ENCODE measurements at regions not wholly inside any gene's neighbourhood (a gene's known extent, or its start where the extent isn't known, plus 50 kb on each side); places are given as distances from the start of the nearest gene placed in this dataset.
"Not testable (repeated sequence)": the region's sequence is repeated elsewhere in the genome, so short reads cannot be mapped to it uniquely, and the experiment has no call there.

DNA sequence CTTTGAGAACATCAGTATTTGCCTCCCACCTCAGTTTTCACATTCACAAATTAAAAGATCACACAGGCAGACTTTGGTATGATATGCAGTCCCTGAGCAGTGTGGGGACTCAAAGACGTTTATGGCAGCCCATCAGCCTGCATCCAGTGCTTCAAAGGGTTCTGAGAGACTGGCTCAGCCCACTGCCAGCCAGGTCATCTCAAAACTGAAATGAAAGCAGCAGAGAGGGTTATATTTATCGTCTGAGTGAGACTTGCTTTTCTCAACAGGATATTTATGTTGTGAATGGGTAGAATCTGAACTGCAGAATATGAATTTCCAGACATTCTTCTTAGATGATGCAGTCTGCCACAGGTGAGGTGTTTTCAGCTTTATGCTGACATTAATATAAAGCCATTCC lies 159.8 kb downstream of the NRN1 start:
- H3K27me3 ChIP-seq (ENCODE audit: control insufficient read depth in 3 of 3, insufficient read depth in 3 of 3, low read length in 3 of 3), result peaks cover 12 to 24% (median 16%) of the 10 kb centered on the region in 3 donors
- no peak overlapping the region for H3K27ac ChIP-seq (ENCODE audit: low read depth, low read length)
- no peak overlapping the region for H3K9ac ChIP-seq (ENCODE audit: low read depth in 1 of 3, low read length in 3 of 3)
- no peak overlapping the region for H3K4me3 ChIP-seq (ENCODE audit: low read length in 3 of 3)
- H3K9me3 ChIP-seq (ENCODE audit: control insufficient read depth in 3 of 3, low read length in 3 of 3), result peaks cover 0 to 3% (median 2%) of the 10 kb centered on the region in 3 donors
- H3K4me1 ChIP-seq (ENCODE audit: control insufficient read depth in 3 of 3, insufficient read depth in 3 of 3, low read length in 3 of 3), result peaks cover 0 to 4% (median 2%) of the 10 kb centered on the region in 3 donors
- no peaks in the 10 kb centered on the region for H3K36me3 ChIP-seq (ENCODE audit: control insufficient read depth in 3 of 3, insufficient read depth in 3 of 3, low read length in 3 of 3)

- Histone ChIP-seq H3K4me3 (ENCODE audit: low read length in 3 of 3) (no peak overlapping the region), H3K4me1 (ENCODE audit: control insufficient read depth in 3 of 3, insufficient read depth in 3 of 3, low read length in 3 of 3) (no peaks in the 10 kb centered on the region), H3K9me3 (ENCODE audit: control insufficient read depth in 3 of 3, low read length in 3 of 3) (peaks cover 0 to 3% (median 2%) of the 10 kb centered on the region in 3 donors), H3K9ac (ENCODE audit: low read depth in 1 of 3, low read length in 3 of 3) (no peak overlapping the region), H3K27ac (ENCODE audit: low read depth, low read length) (no peak overlapping the region), H3K36me3 (ENCODE audit: control insufficient read depth in 3 of 3, insufficient read depth in 3 of 3, low read length in 3 of 3) (no peaks in the 10 kb centered on the region), H3K27me3 (ENCODE audit: control insufficient read depth in 3 of 3, insufficient read depth in 3 of 3, low read length in 3 of 3) (peaks cover 8 to 19% (median 10%) of the 10 kb centered on the region in 3 donors)
These were observed 160.4 kb downstream of the NRN1 start for GRCh38 chr6:5846335-5846734.

- no peaks in the 10 kb centered on the region for H3K27me3 ChIP-seq (ENCODE audit: control insufficient read depth in 3 of 3, insufficient read depth in 3 of 3, low read length in 3 of 3)
- no peak overlapping the region for H3K27ac ChIP-seq (ENCODE audit: low read depth, low read length)
- H3K9me3 ChIP-seq (ENCODE audit: control insufficient read depth in 3 of 3, low read length in 3 of 3), result peaks cover 0 to under 1% (median 0%) of the 10 kb centered on the region in 3 donors
- no peak overlapping the region for H3K4me3 ChIP-seq (ENCODE audit: low read length in 3 of 3)
- H3K4me1 ChIP-seq (ENCODE audit: control insufficient read depth in 3 of 3, insufficient read depth in 3 of 3, low read length in 3 of 3), result no peaks in the 10 kb centered on the region
- no peaks in the 10 kb centered on the region for H3K36me3 ChIP-seq (ENCODE audit: control insufficient read depth in 3 of 3, insufficient read depth in 3 of 3, low read length in 3 of 3)
- no peak overlapping the region for H3K9ac ChIP-seq (ENCODE audit: low read depth in 1 of 3, low read length in 3 of 3)
These were observed 163.6 kb downstream of the NRN1 start for GRCh38 chr6:5843078-5843477.

DNA sequence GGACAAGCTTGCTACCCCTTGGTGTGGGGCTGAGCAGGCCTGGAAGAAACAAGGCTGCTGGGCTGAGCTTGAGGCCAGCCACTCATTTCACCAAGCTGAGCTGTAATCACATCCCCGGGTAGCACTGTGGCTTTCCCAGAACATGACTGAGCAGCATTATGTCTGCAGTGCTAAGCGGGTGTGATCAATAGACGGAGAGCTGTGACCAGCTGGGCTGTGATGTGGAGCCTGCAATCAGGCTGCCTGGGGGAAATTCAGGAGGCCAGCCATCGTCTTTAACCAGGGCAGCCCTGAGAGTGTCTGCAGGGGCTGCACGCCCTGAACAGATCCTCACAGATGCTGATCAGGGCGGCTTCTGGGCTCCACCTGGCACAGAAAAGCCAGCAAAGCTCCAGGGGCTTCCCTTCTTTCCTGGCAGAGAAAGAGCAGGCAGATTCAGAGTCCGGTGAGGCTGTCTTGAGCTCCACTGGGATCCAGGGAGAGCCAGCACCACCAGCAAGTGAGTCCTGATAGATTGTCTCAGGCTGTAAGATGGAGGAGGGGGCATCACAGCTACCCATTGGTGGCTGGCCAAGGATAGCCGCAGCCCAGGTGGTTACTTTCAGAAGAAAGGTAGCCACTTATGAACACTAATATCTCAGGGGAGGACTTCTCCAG lies 165.9 kb downstream of the NRN1 start:
- H3K9ac ChIP-seq (ENCODE audit: low read depth in 1 of 3, low read length in 3 of 3), result no peak overlapping the region

GRCh38 chr6:5838656-5839396 lies 167.9 kb downstream of the NRN1 start:
- Histone ChIP-seq H3K36me3 (ENCODE audit: control insufficient read depth in 3 of 3, insufficient read depth in 3 of 3, low read length in 3 of 3) (no peaks in the 10 kb centered on the region), H3K27me3 (ENCODE audit: control insufficient read depth in 3 of 3, insufficient read depth in 3 of 3, low read length in 3 of 3) (no peaks in the 10 kb centered on the region), H3K4me1 (ENCODE audit: control insufficient read depth in 3 of 3, insufficient read depth in 3 of 3, low read length in 3 of 3) (peaks cover 0 to 4% (median 0%) of the 10 kb centered on the region in 3 donors), H3K9me3 (ENCODE audit: control insufficient read depth in 3 of 3, low read length in 3 of 3) (no peaks in the 10 kb centered on the region), H3K4me3 (ENCODE audit: low read length in 3 of 3) (no peak overlapping the region), H3K27ac (ENCODE audit: low read depth, low read length) (no peak overlapping the region), H3K9ac (ENCODE audit: low read depth in 1 of 3, low read length in 3 of 3) (no peak overlapping the region)

More for the DNA sequence above, 165.9 kb downstream of the NRN1 start:
- Histone ChIP-seq H3K4me3 (ENCODE audit: low read length in 3 of 3) (no peak overlapping the region), H3K27ac (ENCODE audit: low read depth, low read length) (no peak overlapping the region), H3K36me3 (ENCODE audit: control insufficient read depth in 3 of 3, insufficient read depth in 3 of 3, low read length in 3 of 3) (no peaks in the 10 kb centered on the region), H3K4me1 (ENCODE audit: control insufficient read depth in 3 of 3, insufficient read depth in 3 of 3, low read length in 3 of 3) (peaks cover 0 to 4% (median 0%) of the 10 kb centered on the region in 3 donors), H3K27me3 (ENCODE audit: control insufficient read depth in 3 of 3, insufficient read depth in 3 of 3, low read length in 3 of 3) (no peaks in the 10 kb centered on the region), H3K9me3 (ENCODE audit: control insufficient read depth in 3 of 3, low read length in 3 of 3) (no peaks in the 10 kb centered on the region)

GRCh38 chr6:5837323-5837722 lies 169.4 kb downstream of the NRN1 start:
- no peaks in the 10 kb centered on the region for H3K36me3 ChIP-seq (ENCODE audit: control insufficient read depth in 3 of 3, insufficient read depth in 3 of 3, low read length in 3 of 3)

DNA sequence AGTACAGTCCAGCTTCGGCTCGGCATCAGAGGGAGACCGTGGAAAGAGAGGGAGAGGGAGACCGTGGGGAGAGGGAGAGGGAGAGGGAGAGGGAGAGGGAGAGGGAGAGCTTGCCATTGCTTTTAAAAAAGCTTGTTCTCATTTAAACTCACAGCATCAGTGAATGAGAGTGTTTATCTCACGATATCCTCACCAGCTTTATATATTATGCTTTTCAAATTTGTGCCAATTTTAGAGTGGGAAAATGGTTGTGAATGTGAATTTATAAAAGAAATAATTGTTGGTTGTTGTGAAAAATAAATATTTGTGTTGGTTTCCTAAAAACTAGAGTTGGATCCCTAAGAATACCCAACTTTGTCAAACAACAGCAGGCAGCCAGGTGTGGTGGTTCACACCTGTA lies 170.1 kb downstream of the NRN1 start:
- H3K9me3 ChIP-seq (ENCODE audit: control insufficient read depth in 3 of 3, low read length in 3 of 3); H3K4me3 ChIP-seq (ENCODE audit: low read length in 3 of 3); H3K27ac ChIP-seq (ENCODE audit: low read depth, low read length); H3K36me3 ChIP-seq (ENCODE audit: control insufficient read depth in 3 of 3, insufficient read depth in 3 of 3, low read length in 3 of 3); H3K9ac ChIP-seq (ENCODE audit: low read depth in 1 of 3, low read length in 3 of 3); H3K27me3 ChIP-seq (ENCODE audit: control insufficient read depth in 3 of 3, insufficient read depth in 3 of 3, low read length in 3 of 3); H3K4me1 ChIP-seq (ENCODE audit: control insufficient read depth in 3 of 3, insufficient read depth in 3 of 3, low read length in 3 of 3): not testable (repeated sequence)

More at GRCh38 chr6:5837323-5837722, 169.4 kb downstream of the NRN1 start:
- no peaks in the 10 kb centered on the region for H3K27me3 ChIP-seq (ENCODE audit: control insufficient read depth in 3 of 3, insufficient read depth in 3 of 3, low read length in 3 of 3)
- no peaks in the 10 kb centered on the region for H3K9me3 ChIP-seq (ENCODE audit: control insufficient read depth in 3 of 3, low read length in 3 of 3)
- H3K4me1 ChIP-seq (ENCODE audit: control insufficient read depth in 3 of 3, insufficient read depth in 3 of 3, low read length in 3 of 3), result peaks cover 0 to 4% (median 0%) of the 10 kb centered on the region in 3 donors
- no peak overlapping the region for H3K27ac ChIP-seq (ENCODE audit: low read depth, low read length)
- H3K9ac ChIP-seq (ENCODE audit: low read depth in 1 of 3, low read length in 3 of 3), result no peak overlapping the region
- H3K4me3 ChIP-seq (ENCODE audit: low read length in 3 of 3), result no peak overlapping the region

DNA sequence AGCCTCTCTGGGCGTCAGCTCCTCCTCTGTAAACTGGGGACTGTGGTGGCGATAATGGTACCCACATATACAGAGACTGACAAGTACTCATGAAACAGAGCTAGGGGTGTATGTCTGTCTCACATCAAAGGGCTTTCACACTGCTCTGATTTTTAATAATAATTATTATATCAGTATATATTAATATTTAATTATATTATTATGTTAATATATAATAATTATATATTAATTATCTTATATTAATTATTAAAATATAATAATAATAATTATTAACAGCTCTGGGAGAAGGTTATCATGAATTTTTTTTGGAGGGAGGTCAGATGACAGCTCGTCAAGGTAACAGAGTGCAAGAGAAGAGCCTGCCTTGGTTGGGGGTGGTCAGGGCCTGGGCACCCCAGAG lies 173.6 kb downstream of the NRN1 start:
- no peak overlapping the region for H3K27ac ChIP-seq (ENCODE audit: low read depth, low read length)

DNA sequence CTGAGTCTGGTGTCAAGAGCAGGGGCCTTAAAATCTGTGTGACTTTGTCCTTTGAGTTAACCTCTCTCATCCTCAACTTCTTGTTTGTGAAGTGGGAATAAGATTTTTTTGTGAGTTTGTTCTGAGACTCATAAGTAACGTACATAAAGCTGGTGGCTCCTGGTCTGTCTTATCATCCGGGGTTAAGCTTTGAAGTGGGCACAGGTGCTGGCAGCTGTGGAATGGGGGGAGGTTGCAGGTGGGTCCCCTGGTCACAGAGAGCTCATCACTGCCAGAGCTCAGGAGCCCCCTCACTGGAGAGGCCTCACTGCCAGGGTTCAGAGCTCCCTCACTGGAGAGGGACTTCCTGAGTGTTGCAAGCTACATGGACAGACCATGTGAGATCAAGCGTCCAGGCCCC lies 174.1 kb downstream of the NRN1 start:
- Histone ChIP-seq H3K4me1 (ENCODE audit: control insufficient read depth in 3 of 3, insufficient read depth in 3 of 3, low read length in 3 of 3) (peaks cover 0 to 4% (median 0%) of the 10 kb centered on the region in 3 donors), H3K27me3 (ENCODE audit: control insufficient read depth in 3 of 3, insufficient read depth in 3 of 3, low read length in 3 of 3) (no peaks in the 10 kb centered on the region), H3K9me3 (ENCODE audit: control insufficient read depth in 3 of 3, low read length in 3 of 3) (no peaks in the 10 kb centered on the region), H3K36me3 (ENCODE audit: control insufficient read depth in 3 of 3, insufficient read depth in 3 of 3, low read length in 3 of 3) (no peaks in the 10 kb centered on the region), H3K4me3 (ENCODE audit: low read length in 3 of 3) (no peak overlapping the region), H3K9ac (ENCODE audit: low read depth in 1 of 3, low read length in 3 of 3) (no peak overlapping the region), H3K27ac (ENCODE audit: low read depth, low read length) (no peak overlapping the region)

More for the DNA sequence above, 173.6 kb downstream of the NRN1 start:
- Histone ChIP-seq H3K27me3 (ENCODE audit: control insufficient read depth in 3 of 3, insufficient read depth in 3 of 3, low read length in 3 of 3) (no peaks in the 10 kb centered on the region), H3K36me3 (ENCODE audit: control insufficient read depth in 3 of 3, insufficient read depth in 3 of 3, low read length in 3 of 3) (no peaks in the 10 kb centered on the region), H3K4me1 (ENCODE audit: control insufficient read depth in 3 of 3, insufficient read depth in 3 of 3, low read length in 3 of 3) (peaks cover 0 to 4% (median 0%) of the 10 kb centered on the region in 3 donors), H3K9ac (ENCODE audit: low read depth in 1 of 3, low read length in 3 of 3) (no peak overlapping the region), H3K9me3 (ENCODE audit: control insufficient read depth in 3 of 3, low read length in 3 of 3) (no peaks in the 10 kb centered on the region), H3K4me3 (ENCODE audit: low read length in 3 of 3) (no peak overlapping the region)

- not testable (repeated sequence) for H3K9ac ChIP-seq (ENCODE audit: low read depth in 1 of 3, low read length in 3 of 3); H3K9me3 ChIP-seq (ENCODE audit: control insufficient read depth in 3 of 3, low read length in 3 of 3); H3K4me3 ChIP-seq (ENCODE audit: low read length in 3 of 3); H3K27ac ChIP-seq (ENCODE audit: low read depth, low read length); H3K36me3 ChIP-seq (ENCODE audit: control insufficient read depth in 3 of 3, insufficient read depth in 3 of 3, low read length in 3 of 3); H3K27me3 ChIP-seq (ENCODE audit: control insufficient read depth in 3 of 3, insufficient read depth in 3 of 3, low read length in 3 of 3); H3K4me1 ChIP-seq (ENCODE audit: control insufficient read depth in 3 of 3, insufficient read depth in 3 of 3, low read length in 3 of 3)
These were observed 175.4 kb downstream of the NRN1 start for GRCh38 chr6:5831219-5831862.

All from skeletal muscle tissue (tissue), 3 donors.